COLO829 (cell line): ENCODE measurements at regions not wholly inside any gene's neighbourhood (a gene's known extent, or its start where the extent isn't known, plus 50 kb on each side); places are given as distances from the start of the nearest gene placed in this dataset.

Source experiments
- DNase-seq: peaks from one replicate; pipeline ENCODE4 v3.0.0; 2012; ENCODE audit warnings: low spot score

GRCh38 chr2:180364719-180365118 lies 357.6 kb upstream of the CWC22 start:
- DNase-seq: no peak

- no peak for DNase-seq
Measured at GRCh38 chr2:180360283-180360618, 353.2 kb upstream of the CWC22 start.

GRCh38 chr2:180359522-180360282 lies 352.6 kb upstream of the CWC22 start:
- no peak for DNase-seq

GRCh38 chr2:180358458-180358857 lies 351.4 kb upstream of the CWC22 start:
- DNase-seq: no peak

- DNase-seq: no peak
Measured at GRCh38 chr2:180356676-180357075, 349.6 kb upstream of the CWC22 start.

GRCh38 chr2:180352620-180353019 lies 345.5 kb upstream of the CWC22 start:
- DNase-seq: no peak

GRCh38 chr2:180349809-180350208 lies 342.7 kb upstream of the CWC22 start:
- no peak for DNase-seq

GRCh38 chr2:180343528-180344345 lies 336.6 kb upstream of the CWC22 start:
- no peak for DNase-seq

GRCh38 chr2:180337136-180337535 lies 330.0 kb upstream of the CWC22 start:
- DNase-seq: no peak

GRCh38 chr2:180336550-180336949 lies 329.5 kb upstream of the CWC22 start:
- no peak for DNase-seq

- DNase-seq: no peak
Measured at GRCh38 chr2:180334514-180334913, 327.4 kb upstream of the CWC22 start.

GRCh38 chr2:180328795-180329422 lies 321.8 kb upstream of the CWC22 start:
- DNase-seq: no peak

GRCh38 chr2:180327185-180327584 lies 320.1 kb upstream of the CWC22 start:
- no peak for DNase-seq

- no peak for DNase-seq
Measured at GRCh38 chr2:180325416-180326120, 318.5 kb upstream of the CWC22 start.

GRCh38 chr2:180324182-180324581 lies 317.1 kb upstream of the CWC22 start:
- no peak for DNase-seq

GRCh38 chr2:180322781-180323180 lies 315.7 kb upstream of the CWC22 start:
- DNase-seq: no peak

- no peak for DNase-seq
Measured at GRCh38 chr2:180319586-180320405, 312.7 kb upstream of the CWC22 start.

- no peak for DNase-seq
Measured at GRCh38 chr2:180314086-180314485, 307.0 kb upstream of the CWC22 start.

- no peak for DNase-seq
Measured at GRCh38 chr2:180312542-180312941, 305.4 kb upstream of the CWC22 start.

GRCh38 chr2:180307096-180307495 lies 300.0 kb upstream of the CWC22 start:
- no peak for DNase-seq

GRCh38 chr2:180306346-180306745 lies 299.2 kb upstream of the CWC22 start:
- no peak for DNase-seq
